BLaER1 treated with 17β-estradiol and CSF1 and Interleukin-3, amounts not matched to agents 10 nM and 100 nM (cell line): ENCODE measurements at regions not wholly inside any gene's neighbourhood (a gene's known extent, or its start where the extent isn't known, plus 50 kb on each side); places are given as distances from the start of the nearest gene placed in this dataset.
"Not testable (repeated sequence)": the region's sequence is repeated elsewhere in the genome, so short reads cannot be mapped to it uniquely, and the experiment has no call there.

Experiments used
- H3K27ac ChIP-seq, 11 experiments: shearing (Covaris generic); formaldehyde crosslinking; 2 replicates each; pipeline ENCODE4 v1.8.1; 2022
- H3K27me3 ChIP-seq, 11 experiments: shearing (Covaris generic); formaldehyde crosslinking; 2 replicates each; pipeline ENCODE4 v1.8.1; 2022
- H3K36me3 ChIP-seq, 11 experiments: shearing (Covaris generic); formaldehyde crosslinking; 2 replicates each; pipeline ENCODE4 v1.8.1; 2022
- H3K4me1 ChIP-seq, 10 experiments: shearing (Covaris generic); formaldehyde crosslinking; 2 replicates each; pipeline ENCODE4 v1.8.1; 2022
- H3K4me2 ChIP-seq, 11 experiments: shearing (Covaris generic); formaldehyde crosslinking; 2 replicates each; pipeline ENCODE4 v1.8.1; 2022
- H3K4me3 ChIP-seq, 10 experiments: shearing (Covaris generic); formaldehyde crosslinking; 2 replicates each; pipeline ENCODE4 v1.8.1; 2022
- H3K9ac ChIP-seq, 11 experiments: shearing (Covaris generic); formaldehyde crosslinking; 2 replicates each; pipeline ENCODE4 v1.8.1; 2022
- H3K9me3 ChIP-seq, 11 experiments: shearing (Covaris generic); formaldehyde crosslinking; replicated peaks in 1 of 11; 2 replicates each; pipeline ENCODE4 v1.8.1; 2022
- H4K20me1 ChIP-seq, 11 experiments: shearing (Covaris generic); formaldehyde crosslinking; 2 replicates each; pipeline ENCODE4 v1.8.1; 2022
- Cebpa-rat ChIP-seq, 11 experiments: shearing (Covaris generic); IDR thresholded peaks; 2 replicates each; pipeline ENCODE4 v1.8.1; 2022

- H3K27me3 ChIP-seq, result no peaks in the 10 kb centered on the region
- H4K20me1 ChIP-seq, result no peaks in the 10 kb centered on the region
- H3K4me3 ChIP-seq, result no peak overlapping the region
- TF ChIP-seq Cebpa-rat (IDR thresholded peaks at IDR 0.05), result no peak
- no peak overlapping the region for H3K9ac ChIP-seq
- no peaks in the 10 kb centered on the region for H3K4me1 ChIP-seq
- H3K27ac ChIP-seq, result no peak overlapping the region
- no peak overlapping the region for H3K4me2 ChIP-seq
- H3K9me3 ChIP-seq, result peaks cover 0 to 14% (median 7%) of the 10 kb centered on the region in 11 experiments; a peak in 12 of 22 replicates
- no peaks in the 10 kb centered on the region for H3K36me3 ChIP-seq
These were observed 123.6 kb downstream of the ZNF248 start for GRCh38 chr10:37733822-37734221.

DNA sequence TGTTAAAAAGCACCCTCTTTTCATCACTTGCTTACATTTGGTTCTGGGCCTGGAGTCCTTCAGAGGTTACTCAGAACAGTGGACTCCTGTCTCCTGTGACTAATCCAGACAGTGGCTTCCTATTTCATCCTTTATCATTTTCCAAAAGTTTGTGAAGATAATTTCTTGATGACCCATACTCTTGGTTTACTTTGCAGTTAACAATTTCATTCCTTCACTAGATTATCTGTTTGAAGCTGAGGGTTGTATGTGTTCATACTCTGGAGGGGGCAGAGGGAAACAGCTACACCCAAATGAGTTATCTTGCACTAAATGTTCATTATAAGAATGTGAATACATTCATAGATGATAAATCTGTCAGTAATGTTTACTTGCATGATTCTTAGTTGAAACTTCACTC is 124.7 kb downstream of the ZNF248 start:
- Histone ChIP-seq H3K4me1 (no peaks in the 10 kb centered on the region), H3K4me3 (no peak overlapping the region), H3K27me3 (no peaks in the 10 kb centered on the region), H4K20me1 (no peaks in the 10 kb centered on the region), H3K9me3 (peaks cover 0 to 9% (median 7%) of the 10 kb centered on the region in 11 experiments; a peak in 10 of 22 replicates), H3K9ac (no peak overlapping the region), H3K27ac (no peak overlapping the region), H3K36me3 (no peaks in the 10 kb centered on the region), H3K4me2 (no peak overlapping the region)
- no peak for TF ChIP-seq Cebpa-rat (IDR thresholded peaks at IDR 0.05)

DNA sequence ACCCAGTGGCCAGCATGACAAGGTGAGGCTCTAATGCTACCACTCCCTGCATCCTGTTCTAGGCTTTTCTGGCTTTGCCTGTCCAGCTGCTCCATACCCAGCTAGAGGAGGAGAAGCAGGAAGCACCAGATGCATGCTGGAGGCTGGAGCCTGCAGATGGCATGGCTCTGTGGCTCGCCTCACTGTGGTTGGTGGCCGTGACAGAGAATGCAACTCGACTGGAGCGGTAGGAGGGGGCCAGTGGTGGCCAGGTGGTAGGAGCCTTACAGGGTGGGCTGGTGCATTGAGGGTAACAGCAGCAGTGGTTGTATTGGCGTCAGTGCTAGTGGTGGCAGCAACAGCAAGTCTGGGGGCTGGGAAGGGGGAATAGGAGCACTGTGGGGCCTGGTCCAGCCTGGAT is 128.6 kb downstream of the ZNF248 start:
- no peak overlapping the region for H3K4me2 ChIP-seq
- no peaks in the 10 kb centered on the region; a peak in 1 of 22 replicates for H3K9me3 ChIP-seq
- no peaks in the 10 kb centered on the region for H3K4me1 ChIP-seq
- H3K4me3 ChIP-seq, result no peak overlapping the region
- no peaks in the 10 kb centered on the region for H3K27me3 ChIP-seq
- TF ChIP-seq Cebpa-rat (IDR thresholded peaks at IDR 0.05), result no peak
- no peaks in the 10 kb centered on the region for H4K20me1 ChIP-seq
- no peaks in the 10 kb centered on the region for H3K36me3 ChIP-seq
- H3K9ac ChIP-seq, result no peak overlapping the region
- H3K27ac ChIP-seq, result no peak overlapping the region

GRCh38 chr10:37727491-37728352 is 129.7 kb downstream of the ZNF248 start:
- no peak overlapping the region for H3K4me3 ChIP-seq
- H3K27ac ChIP-seq, result no peak overlapping the region
- H3K4me1 ChIP-seq, result no peaks in the 10 kb centered on the region
- no peak for TF ChIP-seq Cebpa-rat (IDR thresholded peaks at IDR 0.05)
- no peaks in the 10 kb centered on the region for H4K20me1 ChIP-seq
- no peaks in the 10 kb centered on the region; a peak in 1 of 22 replicates for H3K9me3 ChIP-seq
- no peak overlapping the region for H3K4me2 ChIP-seq
- no peaks in the 10 kb centered on the region for H3K36me3 ChIP-seq
- H3K9ac ChIP-seq, result no peak overlapping the region
- no peaks in the 10 kb centered on the region for H3K27me3 ChIP-seq

- no peak for TF ChIP-seq Cebpa-rat (IDR thresholded peaks at IDR 0.05)
- H3K4me3 ChIP-seq, result no peak overlapping the region
- H3K9ac ChIP-seq, result no peak overlapping the region
- H3K27me3 ChIP-seq, result no peaks in the 10 kb centered on the region
- no peak overlapping the region for H3K27ac ChIP-seq
- peaks cover 9 to 18% (median 11%) of the 10 kb centered on the region in 11 experiments for H3K9me3 ChIP-seq
- H3K36me3 ChIP-seq, result no peaks in the 10 kb centered on the region
- H4K20me1 ChIP-seq, result no peaks in the 10 kb centered on the region
- H3K4me2 ChIP-seq, result no peak overlapping the region
- H3K4me1 ChIP-seq, result no peaks in the 10 kb centered on the region
These were observed 136.3 kb downstream of the ZNF248 start for GRCh38 chr10:37721100-37721499.

DNA sequence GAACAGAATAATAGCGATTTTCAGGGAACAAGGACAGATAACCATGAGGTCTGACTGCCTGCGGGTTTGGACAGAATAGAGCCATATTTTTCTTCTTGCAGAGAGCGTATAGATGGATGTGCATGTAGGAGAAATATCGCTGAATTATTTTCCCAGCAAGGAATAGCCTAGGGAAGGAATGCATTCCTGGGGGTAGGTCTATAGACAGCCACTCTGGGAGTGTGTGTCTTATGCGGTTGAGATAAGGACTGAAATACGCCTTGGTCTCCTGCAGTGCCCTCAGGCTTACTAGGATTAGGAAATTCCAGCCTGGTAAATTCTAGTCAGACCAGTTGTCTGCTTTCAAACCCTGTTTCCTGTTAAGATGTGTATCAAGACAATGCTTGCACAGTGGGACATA is 139.3 kb downstream of the ZNF248 start:
- not testable (repeated sequence) for H3K9ac ChIP-seq, H3K27ac ChIP-seq, H3K27me3 ChIP-seq, H3K36me3 ChIP-seq, H3K4me3 ChIP-seq, H4K20me1 ChIP-seq, H3K4me2 ChIP-seq, H3K4me1 ChIP-seq
- peaks cover 9 to 18% (median 11%) of the 10 kb centered on the region in 11 experiments for H3K9me3 ChIP-seq

DNA sequence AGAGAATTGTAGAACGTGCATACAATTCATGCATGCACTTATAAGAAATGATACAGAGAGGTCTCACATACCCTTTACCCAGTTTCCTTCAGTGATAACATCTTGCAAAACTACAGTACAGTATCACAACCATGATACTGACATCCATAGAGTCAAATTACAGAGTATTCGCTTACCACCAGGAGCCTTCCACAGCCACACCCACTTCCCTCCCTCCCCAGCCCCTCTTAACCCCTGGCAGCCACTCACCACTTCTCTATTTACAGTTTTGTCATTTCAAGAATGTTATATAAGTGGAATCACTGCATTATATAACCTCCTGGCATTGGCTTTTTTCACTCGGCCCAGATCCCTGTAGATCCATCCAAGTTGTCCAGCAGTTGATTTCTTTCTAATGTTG is 143.8 kb downstream of the ZNF248 start:
- H3K4me3 ChIP-seq, result no peak overlapping the region
- peaks cover 12 to 30% (median 16%) of the 10 kb centered on the region in 10 experiments; a peak in 19 of 20 replicates for H3K4me1 ChIP-seq
- no peaks in the 10 kb centered on the region for H3K27me3 ChIP-seq
- H3K27ac ChIP-seq, result no peak overlapping the region
- no peak overlapping the region for H3K9ac ChIP-seq
- no peak overlapping the region for H3K4me2 ChIP-seq
- TF ChIP-seq Cebpa-rat (IDR thresholded peaks at IDR 0.05), result no peak
- no peaks in the 10 kb centered on the region for H3K36me3 ChIP-seq
- H4K20me1 ChIP-seq, result no peaks in the 10 kb centered on the region
- peaks cover 8 to 11% (median 9%) of the 10 kb centered on the region in 11 experiments for H3K9me3 ChIP-seq

GRCh38 chr10:37713132-37713501 is 144.3 kb downstream of the ZNF248 start:
- H3K9ac ChIP-seq, result no peak overlapping the region
- H3K4me2 ChIP-seq, result no peak overlapping the region
- no peaks in the 10 kb centered on the region for H3K27me3 ChIP-seq
- TF ChIP-seq Cebpa-rat (IDR thresholded peaks at IDR 0.05), result no peak
- no peaks in the 10 kb centered on the region for H4K20me1 ChIP-seq
- H3K9me3 ChIP-seq, result peaks cover 2 to 6% (median 4%) of the 10 kb centered on the region in 11 experiments
- no peak overlapping the region for H3K27ac ChIP-seq
- H3K4me1 ChIP-seq, result peaks cover 16 to 35% (median 20%) of the 10 kb centered on the region in 10 experiments; a peak in 19 of 20 replicates
- H3K36me3 ChIP-seq, result no peaks in the 10 kb centered on the region
- H3K4me3 ChIP-seq, result no peak overlapping the region

GRCh38 chr10:37712489-37713131 is 144.8 kb downstream of the ZNF248 start:
- Histone ChIP-seq H3K9ac (no peak overlapping the region), H3K4me3 (no peak overlapping the region), H3K9me3 (peaks cover 0 to 1% (median 0%) of the 10 kb centered on the region in 11 experiments; a peak in 1 of 22 replicates), H3K4me1 (peaks cover 16 to 36% (median 21%) of the 10 kb centered on the region in 10 experiments; a peak in 19 of 20 replicates), H3K4me2 (no peak overlapping the region), H3K36me3 (no peaks in the 10 kb centered on the region), H3K27me3 (no peaks in the 10 kb centered on the region), H3K27ac (no peak overlapping the region), H4K20me1 (no peaks in the 10 kb centered on the region)
- no peak for TF ChIP-seq Cebpa-rat (IDR thresholded peaks at IDR 0.05)
